ENCODE measurements at regions not wholly inside any gene's neighbourhood (a gene's known extent, or its start where the extent isn't known, plus 50 kb on each side); places are given as distances from the start of the nearest gene placed in this dataset.
"Not testable (repeated sequence)": the region's sequence is repeated elsewhere in the genome, so short reads cannot be mapped to it uniquely, and the experiment has no call there.

GRCh38 chr7:20911081-20911480, 124.4 kb upstream of the SP8 start:
- TF ChIP-seq JUND (IDR thresholded peaks at IDR 0.05; ENCODE audit: low read depth) = no peak
- in situ Hi-C loops (cut with HindIII; ENCODE audit: low pct_unique_long_range_greater_than_20kb, low sequenced_read_pairs) = no loop called here
- no peak for DNase-seq (ENCODE audit: low read depth in 1 of 2, low spot score in 1 of 2)

GRCh38 chr7:20913853-20914252, 127.2 kb upstream of the SP8 start:
- DNase-seq (ENCODE audit: low read depth in 1 of 2, low spot score in 1 of 2) = peak in 1 of 2 experiments; percentile 22
- TF ChIP-seq JUND (IDR thresholded peaks at IDR 0.05; ENCODE audit: low read depth) = no peak
- in situ Hi-C loops (cut with HindIII; ENCODE audit: low pct_unique_long_range_greater_than_20kb, low sequenced_read_pairs) = no loop called here

GRCh38 chr7:20916311-20916710, 129.6 kb upstream of the SP8 start:
- in situ Hi-C loops (cut with HindIII; ENCODE audit: low pct_unique_long_range_greater_than_20kb, low sequenced_read_pairs) = no loop called here
- DNase-seq (ENCODE audit: low read depth in 1 of 2, low spot score in 1 of 2) = no peak
- TF ChIP-seq JUND (IDR thresholded peaks at IDR 0.05; ENCODE audit: low read depth) = no peak

GRCh38 chr7:20917603-20918002, 130.9 kb upstream of the SP8 start:
- in situ Hi-C loops (cut with HindIII; ENCODE audit: low pct_unique_long_range_greater_than_20kb, low sequenced_read_pairs) = no loop called here
- no peak for DNase-seq (ENCODE audit: low read depth in 1 of 2, low spot score in 1 of 2)
- no peak for TF ChIP-seq JUND (IDR thresholded peaks at IDR 0.05; ENCODE audit: low read depth)

GRCh38 chr7:20918156-20918555, 131.5 kb upstream of the SP8 start:
- DNase-seq (ENCODE audit: low read depth in 1 of 2, low spot score in 1 of 2) = no peak
- TF ChIP-seq JUND (IDR thresholded peaks at IDR 0.05; ENCODE audit: low read depth) = no peak
- in situ Hi-C loops (cut with HindIII; ENCODE audit: low pct_unique_long_range_greater_than_20kb, low sequenced_read_pairs) = no loop called here

- DNase-seq (ENCODE audit: low read depth in 1 of 2, low spot score in 1 of 2); in situ Hi-C loops (cut with HindIII; ENCODE audit: low pct_unique_long_range_greater_than_20kb, low sequenced_read_pairs): not testable (repeated sequence)
These were observed 140.5 kb upstream of the SP8 start for GRCh38 chr7:20927178-20927577.

- DNase-seq (ENCODE audit: low read depth in 1 of 2, low spot score in 1 of 2) = no peak
- in situ Hi-C loops (cut with HindIII; ENCODE audit: low pct_unique_long_range_greater_than_20kb, low sequenced_read_pairs) = no loop called here
- no peak for TF ChIP-seq JUND (IDR thresholded peaks at IDR 0.05; ENCODE audit: low read depth)
These were observed 141.3 kb upstream of the SP8 start for GRCh38 chr7:20927976-20928375.

- no peak for DNase-seq (ENCODE audit: low read depth in 1 of 2, low spot score in 1 of 2)
- in situ Hi-C loops (cut with HindIII; ENCODE audit: low pct_unique_long_range_greater_than_20kb, low sequenced_read_pairs) = no loop called here
- no peak for TF ChIP-seq JUND (IDR thresholded peaks at IDR 0.05; ENCODE audit: low read depth)
These were observed 142.5 kb upstream of the SP8 start for GRCh38 chr7:20929199-20929598.

- in situ Hi-C loops (cut with HindIII; ENCODE audit: low pct_unique_long_range_greater_than_20kb, low sequenced_read_pairs) = no loop called here
- no peak for DNase-seq (ENCODE audit: low read depth in 1 of 2, low spot score in 1 of 2)
- TF ChIP-seq JUND (IDR thresholded peaks at IDR 0.05; ENCODE audit: low read depth) = no peak
These were observed 145.1 kb upstream of the SP8 start for GRCh38 chr7:20931739-20932138.

GRCh38 chr7:20932785-20933527, 146.3 kb upstream of the SP8 start:
- no peak for DNase-seq (ENCODE audit: low read depth in 1 of 2, low spot score in 1 of 2)
- no peak for TF ChIP-seq JUND (IDR thresholded peaks at IDR 0.05; ENCODE audit: low read depth)
- in situ Hi-C loops (cut with HindIII; ENCODE audit: low pct_unique_long_range_greater_than_20kb, low sequenced_read_pairs) = no loop called here

GRCh38 chr7:20945451-20945850, 158.8 kb upstream of the SP8 start:
- in situ Hi-C loops (cut with HindIII; ENCODE audit: low pct_unique_long_range_greater_than_20kb, low sequenced_read_pairs) = no loop called here
- no peak for DNase-seq (ENCODE audit: low read depth in 1 of 2, low spot score in 1 of 2)
- no peak for TF ChIP-seq JUND (IDR thresholded peaks at IDR 0.05; ENCODE audit: low read depth)

GRCh38 chr7:20952916-20953315, 166.2 kb upstream of the SP8 start:
- in situ Hi-C loops (cut with HindIII; ENCODE audit: low pct_unique_long_range_greater_than_20kb, low sequenced_read_pairs) = no loop called here
- no peak for TF ChIP-seq JUND (IDR thresholded peaks at IDR 0.05; ENCODE audit: low read depth)
- no peak for DNase-seq (ENCODE audit: low read depth in 1 of 2, low spot score in 1 of 2)

GRCh38 chr7:20954711-20955619, 168.3 kb upstream of the SP8 start:
- no peak for DNase-seq (ENCODE audit: low read depth in 1 of 2, low spot score in 1 of 2)
- in situ Hi-C loops (cut with HindIII; ENCODE audit: low pct_unique_long_range_greater_than_20kb, low sequenced_read_pairs) = no loop called here
- TF ChIP-seq JUND (IDR thresholded peaks at IDR 0.05; ENCODE audit: low read depth) = no peak
